Ectodermal cell (in vitro differentiated cells): ENCODE measurements at regions not wholly inside any gene's neighbourhood (a gene's known extent, or its start where the extent isn't known, plus 50 kb on each side); places are given as distances from the start of the nearest gene placed in this dataset.

ENCODE experiments used
- H3K27ac ChIP-seq: 2 replicates; pipeline ENCODE4 v1.7.0; 2013; ENCODE audit warnings: mild to moderate bottlenecking, low read depth, low read length; ENCODE audit not compliant: insufficient read depth, poor library complexity, severe bottlenecking
- H3K27me3 ChIP-seq: 2 replicates; pipeline ENCODE4 v1.7.0; 2013; ENCODE audit warnings: mild to moderate bottlenecking, low read length; ENCODE audit not compliant: insufficient read depth, control insufficient read depth, poor library complexity, severe bottlenecking
- H3K36me3 ChIP-seq: one replicate; pipeline ENCODE4 v1.7.0; 2013; ENCODE audit warnings: low read length; ENCODE audit not compliant: control insufficient read depth, insufficient read depth
- H3K4me1 ChIP-seq: one replicate; pipeline ENCODE4 v1.7.0; 2013; ENCODE audit warnings: low read length; ENCODE audit not compliant: control insufficient read depth, insufficient read depth
- H3K4me3 ChIP-seq: 2 replicates; pipeline ENCODE4 v1.7.0; 2013; ENCODE audit warnings: low read depth, low read length, control low read depth; ENCODE audit not compliant: insufficient read depth
- H3K9me3 ChIP-seq: 2 replicates; pipeline ENCODE4 v1.7.0; 2013; ENCODE audit warnings: mild to moderate bottlenecking, low read length, moderate library complexity; ENCODE audit not compliant: control insufficient read depth
- WGBS, 2 experiments: methylation state at CpG; one replicate each; pipeline ENCODE4 v1.1.7; 2013; ENCODE audit warnings: missing lambda C conversion rate in 2 of 2; 5-methylcytosine and 5-hydroxymethylcytosine counted together

- Histone ChIP-seq H3K36me3 (no peaks in the 10 kb centered on the region), H3K4me1 (no peaks in the 10 kb centered on the region), H3K9me3 (no peaks in the 10 kb centered on the region), H3K27me3 (no peaks in the 10 kb centered on the region), H3K27ac (no peak overlapping the region), H3K4me3 (no peak overlapping the region)
- WGBS, 2 experiments, result 53 to 58% methylated on average over 6 of the region's 6 CpGs
Observed at GRCh38 chr20:56875052-56875659, 246.1 kb downstream of the TFAP2C start.

GRCh38 chr20:56875803-56876202 is 246.7 kb downstream of the TFAP2C start:
- Histone ChIP-seq H3K27me3 (no peaks in the 10 kb centered on the region), H3K9me3 (no peaks in the 10 kb centered on the region), H3K36me3 (no peaks in the 10 kb centered on the region), H3K4me1 (no peaks in the 10 kb centered on the region), H3K27ac (no peak overlapping the region), H3K4me3 (no peak overlapping the region)
- 92 to 94% methylated on average over 7 of the region's 7 CpGs for WGBS, 2 experiments

- Histone ChIP-seq H3K9me3 (no peaks in the 10 kb centered on the region), H3K4me1 (no peaks in the 10 kb centered on the region), H3K36me3 (no peaks in the 10 kb centered on the region), H3K27ac (no peak overlapping the region), H3K4me3 (no peak overlapping the region), H3K27me3 (no peaks in the 10 kb centered on the region)
- 73 to 74% methylated on average over 14 of the region's 14 CpGs for WGBS, 2 experiments
Observed at GRCh38 chr20:56885521-56885920, 256.4 kb downstream of the TFAP2C start.

GRCh38 chr20:56890011-56890410 is 260.9 kb downstream of the TFAP2C start:
- H3K9me3 ChIP-seq, result no peaks in the 10 kb centered on the region
- no peak overlapping the region for H3K4me3 ChIP-seq
- H3K27ac ChIP-seq, result no peak overlapping the region
- no peaks in the 10 kb centered on the region for H3K27me3 ChIP-seq
- H3K36me3 ChIP-seq, result no peaks in the 10 kb centered on the region
- H3K4me1 ChIP-seq, result no peaks in the 10 kb centered on the region
- 87 to 88% methylated on average over 11 of the region's 11 CpGs for WGBS, 2 experiments

GRCh38 chr20:56893226-56893917 is 264.3 kb downstream of the TFAP2C start:
- 62 to 66% methylated on average over 8 of the region's 8 CpGs for WGBS, 2 experiments
- Histone ChIP-seq H3K36me3 (no peaks in the 10 kb centered on the region), H3K27me3 (no peaks in the 10 kb centered on the region), H3K9me3 (no peaks in the 10 kb centered on the region), H3K4me1 (peaks cover 12% of the 10 kb centered on the region), H3K27ac (no peak overlapping the region), H3K4me3 (no peak overlapping the region)

- no peaks in the 10 kb centered on the region for H3K27me3 ChIP-seq
- H3K27ac ChIP-seq, result no peak overlapping the region
- peaks cover 12% of the 10 kb centered on the region for H3K4me1 ChIP-seq
- H3K36me3 ChIP-seq, result no peaks in the 10 kb centered on the region
- H3K9me3 ChIP-seq, result no peaks in the 10 kb centered on the region
- no peak overlapping the region for H3K4me3 ChIP-seq
- WGBS, 2 experiments, result 81 to 85% methylated on average over 7 of the region's 7 CpGs
Observed at GRCh38 chr20:56896447-56896846, 267.3 kb downstream of the TFAP2C start.

GRCh38 chr20:56897318-56897957 is 268.3 kb downstream of the TFAP2C start:
- H3K27me3 ChIP-seq, result no peaks in the 10 kb centered on the region
- no peaks in the 10 kb centered on the region for H3K9me3 ChIP-seq
- H3K4me3 ChIP-seq, result no peak overlapping the region
- H3K36me3 ChIP-seq, result no peaks in the 10 kb centered on the region
- H3K4me1 ChIP-seq, result peaks cover 12% of the 10 kb centered on the region
- no peak overlapping the region for H3K27ac ChIP-seq
- 11 to 12% methylated on average over 7 of the region's 7 CpGs for WGBS, 2 experiments

GRCh38 chr20:56897958-56898349 is 268.8 kb downstream of the TFAP2C start:
- 86% methylated on average over 3 of the region's 3 CpGs for WGBS, 2 experiments
- no peaks in the 10 kb centered on the region for H3K9me3 ChIP-seq
- H3K4me1 ChIP-seq, result peaks cover 12% of the 10 kb centered on the region
- no peaks in the 10 kb centered on the region for H3K36me3 ChIP-seq
- H3K4me3 ChIP-seq, result no peak overlapping the region
- no peaks in the 10 kb centered on the region for H3K27me3 ChIP-seq
- no peak overlapping the region for H3K27ac ChIP-seq

GRCh38 chr20:56899506-56899905 is 270.4 kb downstream of the TFAP2C start:
- H3K27me3 ChIP-seq, result no peaks in the 10 kb centered on the region
- H3K9me3 ChIP-seq, result no peaks in the 10 kb centered on the region
- H3K36me3 ChIP-seq, result no peaks in the 10 kb centered on the region
- 92 to 96% methylated on average over 5 of the region's 5 CpGs for WGBS, 2 experiments
- H3K4me3 ChIP-seq, result no peak overlapping the region
- H3K27ac ChIP-seq, result no peak overlapping the region
- peaks cover 12% of the 10 kb centered on the region for H3K4me1 ChIP-seq

- Histone ChIP-seq H3K4me3 (no peak overlapping the region), H3K36me3 (no peaks in the 10 kb centered on the region), H3K27ac (no peak overlapping the region), H3K4me1 (peaks cover 12% of the 10 kb centered on the region), H3K9me3 (no peaks in the 10 kb centered on the region), H3K27me3 (no peaks in the 10 kb centered on the region)
- 82 to 87% methylated on average over 9 of the region's 9 CpGs for WGBS, 2 experiments
Observed at GRCh38 chr20:56900252-56900651, 271.1 kb downstream of the TFAP2C start.
